CMK (cell line): ENCODE measurements at regions not wholly inside any gene's neighbourhood (a gene's known extent, or its start where the extent isn't known, plus 50 kb on each side); places are given as distances from the start of the nearest gene placed in this dataset.

Source experiments
- DNase-seq: peaks from one replicate; pipeline ENCODE4 v3.0.0-alpha.2; 2010; ENCODE audit warnings: low read depth

GRCh38 chr9:135195975-135196374, 108.5 kb downstream of the OLFM1 start:
- peak; percentile 22 for DNase-seq

- peak; percentile 52 for DNase-seq
Measured at GRCh38 chr9:135196474-135196873, 109.0 kb downstream of the OLFM1 start.

DNA sequence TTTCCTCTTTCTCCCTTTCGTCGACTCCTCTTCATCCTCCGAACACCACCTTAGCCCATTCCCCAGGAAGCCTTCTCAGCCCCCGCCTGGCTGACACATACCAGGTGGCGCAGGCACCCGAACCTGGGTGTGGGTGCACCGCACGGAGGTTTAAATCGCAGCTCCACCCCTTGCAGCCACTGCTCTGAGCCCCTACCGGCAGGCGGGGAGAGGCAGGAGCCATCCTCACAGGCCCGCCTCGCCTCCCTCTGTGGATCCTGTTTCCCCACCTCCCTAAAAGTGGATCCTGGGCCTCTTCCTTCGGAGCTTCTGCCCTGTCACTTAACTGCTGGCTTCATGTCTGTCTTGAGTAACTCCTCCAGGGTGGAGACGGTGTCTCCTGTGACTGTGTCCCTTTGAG, 110.7 kb downstream of the OLFM1 start:
- DNase-seq: no peak

- DNase-seq: no peak
Measured at GRCh38 chr9:135198586-135199285, 111.3 kb downstream of the OLFM1 start.

- no peak for DNase-seq
Measured at GRCh38 chr9:135199489-135199888, 112.0 kb downstream of the OLFM1 start.

- DNase-seq: no peak
Measured at GRCh38 chr9:135201711-135202110, 114.2 kb downstream of the OLFM1 start.

GRCh38 chr9:135204177-135204576, 116.7 kb downstream of the OLFM1 start:
- DNase-seq: no peak

DNA sequence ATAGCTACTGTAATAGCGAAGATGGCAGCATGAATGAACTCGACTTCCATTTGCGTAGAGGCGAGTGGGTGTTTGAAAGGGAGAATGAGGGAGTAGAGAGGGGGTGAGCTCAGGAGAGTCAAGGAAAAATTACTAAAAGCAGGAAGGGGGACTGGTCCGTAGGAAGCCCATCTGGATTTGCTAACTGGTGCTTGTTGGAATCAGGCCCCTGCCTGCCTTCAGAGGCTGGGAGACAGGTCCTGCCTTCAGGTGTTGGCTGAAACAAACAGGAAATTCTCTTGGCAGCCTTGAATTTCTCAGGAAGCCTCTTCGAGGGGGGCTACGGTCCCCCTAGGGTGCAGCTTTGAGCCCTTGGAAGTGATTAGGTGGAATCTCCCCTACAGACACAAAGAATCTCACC, 121.7 kb downstream of the OLFM1 start:
- no peak for DNase-seq

GRCh38 chr9:135209852-135210251, 122.4 kb downstream of the OLFM1 start:
- no peak for DNase-seq

- no peak for DNase-seq
Measured at GRCh38 chr9:135210676-135211523, 123.4 kb downstream of the OLFM1 start.

GRCh38 chr9:135211524-135211890, 124.0 kb downstream of the OLFM1 start:
- no peak for DNase-seq

DNA sequence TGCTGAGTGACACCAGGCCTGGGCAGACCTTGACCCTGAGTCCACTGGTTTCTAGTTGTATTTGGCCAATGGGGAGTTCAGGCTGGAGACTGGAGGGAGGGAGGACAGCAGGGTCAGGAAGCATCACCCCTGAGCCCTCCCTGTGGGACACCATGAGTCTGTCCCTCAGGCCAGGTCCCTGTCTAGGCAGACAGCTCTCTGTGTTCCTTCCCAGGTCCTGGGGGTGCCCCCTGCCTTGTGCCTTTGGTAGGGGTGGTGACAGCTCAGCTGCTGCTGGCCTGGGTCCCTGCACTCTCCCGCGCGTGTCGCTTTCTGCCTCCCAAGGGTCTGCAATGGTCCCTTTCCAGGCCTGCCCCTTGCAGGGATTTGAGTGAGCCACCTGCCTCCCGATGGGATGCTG, 125.5 kb downstream of the OLFM1 start:
- no peak for DNase-seq

- no peak for DNase-seq
Measured at GRCh38 chr9:135213566-135213965, 126.1 kb downstream of the OLFM1 start.

- DNase-seq: no peak
Measured at GRCh38 chr9:135214054-135214640, 126.7 kb downstream of the OLFM1 start.

DNA sequence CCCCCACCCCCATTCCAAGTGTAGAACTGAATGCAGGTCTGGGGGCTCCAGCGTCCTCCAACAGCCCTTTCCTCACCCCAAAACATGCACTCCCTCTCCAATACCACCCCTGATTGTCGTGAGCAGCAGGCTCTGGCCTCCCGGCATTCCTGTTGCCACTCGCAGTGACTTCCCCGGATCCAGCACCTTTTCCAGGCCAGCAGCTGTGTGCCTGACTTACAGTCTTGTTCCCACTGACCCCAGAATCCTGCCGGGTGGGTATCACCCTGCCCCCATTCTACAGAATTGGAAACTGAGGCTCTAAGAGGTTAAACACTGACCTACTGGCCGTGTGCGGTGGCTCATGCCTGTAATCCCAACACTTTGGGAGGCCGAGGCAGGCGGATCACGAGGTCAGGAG, 127.2 kb downstream of the OLFM1 start:
- no peak for DNase-seq

- no peak for DNase-seq
Measured at GRCh38 chr9:135215571-135216161, 128.2 kb downstream of the OLFM1 start.

- DNase-seq: no peak
Measured at GRCh38 chr9:135216236-135216635, 128.8 kb downstream of the OLFM1 start.

DNA sequence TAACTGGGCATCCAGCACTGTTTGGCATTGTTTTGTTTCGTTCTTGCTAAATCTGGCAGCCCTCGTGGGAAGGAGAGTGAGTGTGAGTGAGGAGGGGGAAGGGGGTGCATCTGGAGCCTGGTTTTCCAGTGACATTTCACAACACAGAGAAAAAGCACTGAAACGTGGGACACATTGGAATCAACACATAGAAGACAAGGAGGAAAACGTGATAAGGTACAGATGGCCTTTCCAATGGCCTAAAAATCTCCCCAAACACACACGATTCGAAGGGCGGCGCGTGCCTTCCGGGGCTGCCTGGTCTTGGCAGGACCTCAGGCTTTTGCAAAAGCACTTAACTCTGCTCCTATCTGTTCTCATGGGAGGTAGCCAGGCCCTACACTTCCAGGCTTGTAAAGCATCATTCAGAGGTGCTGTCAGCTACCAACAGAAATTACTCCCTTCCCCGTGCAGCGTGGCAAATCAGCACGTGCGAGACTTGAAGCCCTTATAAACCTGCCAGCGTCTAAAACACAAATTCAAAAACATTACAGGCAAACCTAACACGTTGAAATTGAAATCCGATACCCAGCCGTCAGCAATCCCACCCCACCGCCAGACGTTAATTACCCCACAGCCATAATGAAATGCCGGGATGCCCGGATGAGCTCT, 129.4 kb downstream of the OLFM1 start:
- DNase-seq: no peak

- DNase-seq: no peak
Measured at GRCh38 chr9:135217836-135218235, 130.4 kb downstream of the OLFM1 start.

- DNase-seq: no peak
Measured at GRCh38 chr9:135218331-135219225, 131.1 kb downstream of the OLFM1 start.
